ENCODE measurements at regions not wholly inside any gene's neighbourhood (a gene's known extent, or its start where the extent isn't known, plus 50 kb on each side); places are given as distances from the start of the nearest gene placed in this dataset.

- 38% methylated on average over 1 of the region's 1 CpG for WGBS (ENCODE audit: insufficient coverage, insufficient replicate concordance, low lambda C conversion rate, missing lambda C conversion rate)
- intact Hi-C loops (cut with micrococcal nuclease; ENCODE audit: unreplicated experiment): no loop called here
Measured at GRCh38 chr15:46543626-46544025, 908.8 kb downstream of the SQOR start.

More at GRCh38 chr15:46543626-46544025, 908.8 kb downstream of the SQOR start:
- TF ChIP-seq MTA2 (IDR thresholded peaks at IDR 0.05; ENCODE audit: low read depth): no peak
- no peak for TF ChIP-seq CEBPB (IDR thresholded peaks at IDR 0.05; ENCODE audit: borderline replicate concordance in 1 of 2, low read depth in 2 of 2, low read length in 2 of 2)
- no peak for TF ChIP-seq ZNF217 (IDR thresholded peaks at IDR 0.05)
- no peak for TF ChIP-seq HSF1 (IDR thresholded peaks at IDR 0.05; ENCODE audit: low read depth, low read length)
- no peak for TF ChIP-seq TBL1XR1 (IDR thresholded peaks at IDR 0.05; ENCODE audit: low read depth, low read length)
- TF ChIP-seq ZBED1 (IDR thresholded peaks at IDR 0.05; ENCODE audit: borderline replicate concordance): no peak
- no peak for TF ChIP-seq HDGF (IDR thresholded peaks at IDR 0.05)
- no peak for TF ChIP-seq NFYB (IDR thresholded peaks at IDR 0.05; ENCODE audit: insufficient read depth, low read depth, low read length)
- no peak for TF ChIP-seq CEBPZ (IDR thresholded peaks at IDR 0.05; ENCODE audit: low read depth, low read length)
- TF ChIP-seq RB1 (IDR thresholded peaks at IDR 0.05; ENCODE audit: borderline replicate concordance): no peak
- TF ChIP-seq PML (IDR thresholded peaks at IDR 0.05; ENCODE audit: low read length): no peak
- no peak for TF ChIP-seq KAT2A (conservative IDR thresholded peaks at IDR 0.05; ENCODE audit: control insufficient read depth, low read depth, low read length)
- RAD21 ChIA-PET (ENCODE audit: unreplicated experiment): no interaction called here
- in situ Hi-C loops (cut with MboI): no loop called here
- Histone ChIP-seq H2AFZ (ENCODE audit: control insufficient read depth, low read depth, low read length) (no peak overlapping the region), H3K4me3 (no peak overlapping the region), H3K27me3 (replicated peaks in 1 of 2; ENCODE audit: control insufficient read depth in 2 of 2, insufficient read depth in 2 of 2, low read length in 1 of 2) (no peaks in the 10 kb centered on the region), H3K9ac (ENCODE audit: control insufficient read depth, insufficient read depth, low read length) (no peak overlapping the region), H4K20me1 (ENCODE audit: control insufficient read depth, insufficient read depth) (no peaks in the 10 kb centered on the region), H3K9me3 (replicated peaks; ENCODE audit: control insufficient read depth, insufficient read depth, low read length) (no peaks in the 10 kb centered on the region), H3K27ac (ENCODE audit: control insufficient read depth, insufficient read depth) (no peak overlapping the region), H3K4me2 (ENCODE audit: control insufficient read depth, insufficient read depth) (no peak overlapping the region), H3K79me2 (ENCODE audit: control insufficient read depth, insufficient read depth, low read length) (no peaks in the 10 kb centered on the region), H3K36me3 (ENCODE audit: control insufficient read depth in 2 of 2, insufficient read depth in 2 of 2, low read length in 1 of 2) (no peaks in the 10 kb centered on the region), H3K4me1 (ENCODE audit: control insufficient read depth, insufficient read depth, low read length) (no peaks in the 10 kb centered on the region)
- POLR2A ChIA-PET: no interaction called here
- SMC1A ChIA-PET (ENCODE audit: uncharacterized antibody, unreplicated experiment): no interaction called here
- CTCF ChIA-PET: no interaction called here
- DNase-seq (ENCODE audit: low read depth, low spot score): no peak
- FAIRE-seq: no peak
- ATAC-seq: no peak
- BruUV-seq (replicated peaks): no TSS peak

Data from GM12878 (cell line).